ENCODE measurements at regions not wholly inside any gene's neighbourhood (a gene's known extent, or its start where the extent isn't known, plus 50 kb on each side); places are given as distances from the start of the nearest gene placed in this dataset.

- H3K27ac Mint-ChIP-seq (ENCODE audit: unreplicated experiment): no peak overlapping the region
- peaks cover 22% of the 10 kb centered on the region for H3K4me1 Mint-ChIP-seq
- TF ChIP-seq CTCF (conservative IDR thresholded peaks at IDR 0.05): no peak
- peaks cover 9% of the 10 kb centered on the region for H3K9me3 Mint-ChIP-seq
- H3K36me3 Mint-ChIP-seq (ENCODE audit: low read depth): peaks cover 3% of the 10 kb centered on the region
- H3K4me3 Mint-ChIP-seq: no peak overlapping the region
- no peaks in the 10 kb centered on the region for H3K27me3 Mint-ChIP-seq (ENCODE audit: low read depth)
- no peak for DNase-seq (ENCODE audit: low read depth, low spot score)
Measured at GRCh38 chr20:17109307-17109706, 117.5 kb upstream of the PCSK2 start.

- H3K9me3 Mint-ChIP-seq: no peaks in the 10 kb centered on the region
- no peaks in the 10 kb centered on the region for H3K4me1 Mint-ChIP-seq
- no peak for TF ChIP-seq CTCF (conservative IDR thresholded peaks at IDR 0.05)
- no peaks in the 10 kb centered on the region for H3K27me3 Mint-ChIP-seq (ENCODE audit: low read depth)
- no peak overlapping the region for H3K4me3 Mint-ChIP-seq
- H3K27ac Mint-ChIP-seq (ENCODE audit: unreplicated experiment): no peak overlapping the region
- no peaks in the 10 kb centered on the region for H3K36me3 Mint-ChIP-seq (ENCODE audit: low read depth)
- DNase-seq (ENCODE audit: low read depth, low spot score): no peak
Measured at GRCh38 chr20:17128206-17128605, 98.6 kb upstream of the PCSK2 start.

- Mint-ChIP-seq H3K36me3 (ENCODE audit: low read depth) (no peaks in the 10 kb centered on the region), H3K9me3 (no peaks in the 10 kb centered on the region), H3K27ac (ENCODE audit: unreplicated experiment) (no peak overlapping the region), H3K27me3 (ENCODE audit: low read depth) (no peaks in the 10 kb centered on the region), H3K4me1 (no peaks in the 10 kb centered on the region), H3K4me3 (no peak overlapping the region)
- DNase-seq (ENCODE audit: low read depth, low spot score): no peak
- no peak for TF ChIP-seq CTCF (conservative IDR thresholded peaks at IDR 0.05)
Measured at GRCh38 chr20:17129089-17129488, 97.8 kb upstream of the PCSK2 start.

- H3K27me3 Mint-ChIP-seq (ENCODE audit: low read depth): no peaks in the 10 kb centered on the region
Measured at GRCh38 chr20:17137692-17138091, 89.1 kb upstream of the PCSK2 start.

GRCh38 chr20:17138237-17138636 is 88.6 kb upstream of the PCSK2 start:
- no peaks in the 10 kb centered on the region for H3K4me1 Mint-ChIP-seq
- H3K4me3 Mint-ChIP-seq: no peak overlapping the region
- no peak for TF ChIP-seq CTCF (conservative IDR thresholded peaks at IDR 0.05)
- H3K27ac Mint-ChIP-seq (ENCODE audit: unreplicated experiment): no peak overlapping the region
- peaks cover 2% of the 10 kb centered on the region for H3K9me3 Mint-ChIP-seq
- no peak for DNase-seq (ENCODE audit: low read depth, low spot score)
- no peaks in the 10 kb centered on the region for H3K36me3 Mint-ChIP-seq (ENCODE audit: low read depth)
- no peaks in the 10 kb centered on the region for H3K27me3 Mint-ChIP-seq (ENCODE audit: low read depth)

More at GRCh38 chr20:17137692-17138091, 89.1 kb upstream of the PCSK2 start:
- Mint-ChIP-seq H3K27ac (ENCODE audit: unreplicated experiment) (no peak overlapping the region), H3K4me1 (no peaks in the 10 kb centered on the region), H3K9me3 (peaks cover 2% of the 10 kb centered on the region), H3K36me3 (ENCODE audit: low read depth) (no peaks in the 10 kb centered on the region), H3K4me3 (no peak overlapping the region)
- TF ChIP-seq CTCF (conservative IDR thresholded peaks at IDR 0.05): no peak
- DNase-seq (ENCODE audit: low read depth, low spot score): no peak

- Mint-ChIP-seq H3K4me1 (no peaks in the 10 kb centered on the region), H3K9me3 (peaks cover 2% of the 10 kb centered on the region), H3K36me3 (ENCODE audit: low read depth) (no peaks in the 10 kb centered on the region), H3K4me3 (no peak overlapping the region), H3K27ac (ENCODE audit: unreplicated experiment) (no peak overlapping the region), H3K27me3 (ENCODE audit: low read depth) (no peaks in the 10 kb centered on the region)
- no peak for TF ChIP-seq CTCF (conservative IDR thresholded peaks at IDR 0.05)
- no peak for DNase-seq (ENCODE audit: low read depth, low spot score)
Measured at GRCh38 chr20:17140894-17141293, 85.9 kb upstream of the PCSK2 start.
